ENCODE measurements at regions not wholly inside any gene's neighbourhood (a gene's known extent, or its start where the extent isn't known, plus 50 kb on each side); places are given as distances from the start of the nearest gene placed in this dataset.

DNA sequence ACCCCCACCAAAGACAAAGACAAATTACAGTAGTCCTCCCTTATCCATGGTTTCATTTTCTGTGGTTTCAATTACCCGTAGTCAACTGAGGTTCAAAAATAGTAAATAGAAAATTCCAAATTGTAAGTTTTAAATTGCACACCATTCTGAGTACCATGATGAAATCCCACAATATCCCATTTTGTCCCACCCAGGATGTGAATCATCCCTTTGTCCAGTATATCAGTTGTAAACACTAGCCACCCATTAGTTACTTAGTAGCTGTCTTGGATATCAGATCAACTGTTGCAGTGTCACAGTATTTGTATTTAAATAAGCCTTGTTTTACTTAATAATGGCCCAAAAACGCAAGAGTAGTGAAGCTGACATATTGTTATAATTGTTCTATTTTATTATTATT is 364.0 kb upstream of the ARID1B start:
- no peak for DNase-seq (ENCODE audit: low spot score)

GRCh38 chr6:156410649-156411048 is 366.5 kb upstream of the ARID1B start:
- DNase-seq (ENCODE audit: low spot score) = peak; percentile 27

DNA sequence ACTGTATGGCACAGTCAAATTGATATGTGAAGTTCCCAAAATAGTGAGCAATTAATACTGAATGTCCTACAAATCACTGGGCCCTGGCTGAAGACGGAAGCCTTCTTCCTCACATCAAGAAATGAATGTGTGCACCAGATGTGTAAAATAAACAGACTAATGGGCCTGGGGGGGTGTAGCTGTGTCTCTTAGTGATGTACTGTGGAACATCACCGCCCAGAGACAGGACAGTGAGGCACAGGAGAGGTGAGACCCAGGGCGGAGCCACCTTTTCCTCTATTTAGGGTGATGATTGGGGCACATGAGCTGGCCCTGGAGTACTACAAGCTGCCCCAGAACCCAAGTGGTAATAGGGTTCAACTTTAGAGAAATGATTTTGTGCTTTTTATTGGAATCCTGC is 368.5 kb upstream of the ARID1B start:
- DNase-seq (ENCODE audit: low spot score) = no peak

- no peak for DNase-seq (ENCODE audit: low spot score)
Measured at GRCh38 chr6:156407334-156407733, 369.8 kb upstream of the ARID1B start.

GRCh38 chr6:156406688-156407087 is 370.5 kb upstream of the ARID1B start:
- no peak for DNase-seq (ENCODE audit: low spot score)

DNA sequence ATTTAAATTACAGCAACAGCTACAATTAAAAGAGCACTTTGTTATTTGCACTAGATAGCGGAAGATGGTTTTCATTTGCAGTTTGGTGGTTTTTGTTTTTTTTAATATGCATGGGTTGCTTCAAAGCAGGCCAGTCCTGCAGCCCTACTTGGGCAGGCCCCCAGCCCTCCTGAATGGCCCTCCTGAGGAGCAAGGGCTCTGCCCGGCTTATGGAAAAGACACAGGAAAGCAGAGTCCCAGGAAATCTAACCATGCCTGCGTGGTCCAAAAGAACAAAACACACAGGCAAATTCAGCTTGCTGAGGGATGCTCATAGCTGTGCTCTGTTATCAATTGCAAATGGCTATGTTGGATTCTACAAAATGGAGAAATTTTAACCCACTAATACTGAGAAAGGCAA is 371.1 kb upstream of the ARID1B start:
- no peak for DNase-seq (ENCODE audit: low spot score)

- no peak for DNase-seq (ENCODE audit: low spot score)
Measured at GRCh38 chr6:156402628-156403027, 374.6 kb upstream of the ARID1B start.

- DNase-seq (ENCODE audit: low spot score) = no peak
Measured at GRCh38 chr6:156402227-156402626, 375.0 kb upstream of the ARID1B start.

DNA sequence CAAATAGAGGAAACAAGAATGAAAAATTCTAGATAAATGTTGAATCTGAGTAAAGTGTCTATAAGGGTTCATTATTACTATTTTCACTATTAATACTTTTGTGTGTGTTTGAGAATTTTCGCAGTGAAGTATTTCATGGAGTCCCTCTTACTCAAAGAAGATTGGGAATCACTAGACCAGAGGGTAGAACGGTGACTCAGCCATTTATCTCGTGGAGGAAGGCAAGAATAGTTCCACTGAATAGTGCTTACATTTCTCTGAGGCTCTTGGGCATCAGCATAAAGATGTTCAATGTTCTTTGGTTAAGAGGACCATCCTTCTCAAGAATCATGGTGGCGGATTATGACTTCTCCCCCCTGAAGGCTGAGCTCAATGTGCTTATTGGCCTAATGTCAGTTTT is 376.7 kb upstream of the ARID1B start:
- DNase-seq (ENCODE audit: low spot score) = no peak

GRCh38 chr6:156398966-156399365 is 378.2 kb upstream of the ARID1B start:
- no peak for DNase-seq (ENCODE audit: low spot score)

- DNase-seq (ENCODE audit: low spot score) = no peak
Measured at GRCh38 chr6:156398371-156398770, 378.8 kb upstream of the ARID1B start.

GRCh38 chr6:156396791-156397418 is 380.3 kb upstream of the ARID1B start:
- no peak for DNase-seq (ENCODE audit: low spot score)

- DNase-seq (ENCODE audit: low spot score) = peak; percentile 7
Measured at GRCh38 chr6:156396068-156396771, 381.0 kb upstream of the ARID1B start.

- peak; percentile 11 for DNase-seq (ENCODE audit: low spot score)
Measured at GRCh38 chr6:156395276-156395675, 381.9 kb upstream of the ARID1B start.

- no peak for DNase-seq (ENCODE audit: low spot score)
Measured at GRCh38 chr6:156392648-156393047, 384.5 kb upstream of the ARID1B start.

DNA sequence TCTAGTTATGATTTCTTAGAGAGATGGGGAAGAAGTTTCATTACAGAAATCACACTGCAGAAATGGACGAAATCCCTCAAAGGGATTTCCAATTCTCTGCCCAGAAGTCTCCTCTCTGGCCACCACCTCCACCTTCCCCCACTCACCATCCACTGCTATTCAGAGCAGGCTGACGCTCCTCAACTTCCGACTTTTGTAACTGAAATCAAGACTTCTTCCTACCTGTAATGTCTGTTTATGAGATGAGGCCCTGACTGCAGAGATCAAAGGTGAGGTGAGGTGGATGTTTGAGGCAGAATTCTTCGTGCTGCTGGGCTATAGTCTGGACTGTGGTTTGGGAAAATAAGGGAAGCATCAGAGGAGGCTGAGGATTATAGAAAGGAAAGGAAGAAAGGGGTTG is 385.2 kb upstream of the ARID1B start:
- no peak for DNase-seq (ENCODE audit: low spot score)

DNA sequence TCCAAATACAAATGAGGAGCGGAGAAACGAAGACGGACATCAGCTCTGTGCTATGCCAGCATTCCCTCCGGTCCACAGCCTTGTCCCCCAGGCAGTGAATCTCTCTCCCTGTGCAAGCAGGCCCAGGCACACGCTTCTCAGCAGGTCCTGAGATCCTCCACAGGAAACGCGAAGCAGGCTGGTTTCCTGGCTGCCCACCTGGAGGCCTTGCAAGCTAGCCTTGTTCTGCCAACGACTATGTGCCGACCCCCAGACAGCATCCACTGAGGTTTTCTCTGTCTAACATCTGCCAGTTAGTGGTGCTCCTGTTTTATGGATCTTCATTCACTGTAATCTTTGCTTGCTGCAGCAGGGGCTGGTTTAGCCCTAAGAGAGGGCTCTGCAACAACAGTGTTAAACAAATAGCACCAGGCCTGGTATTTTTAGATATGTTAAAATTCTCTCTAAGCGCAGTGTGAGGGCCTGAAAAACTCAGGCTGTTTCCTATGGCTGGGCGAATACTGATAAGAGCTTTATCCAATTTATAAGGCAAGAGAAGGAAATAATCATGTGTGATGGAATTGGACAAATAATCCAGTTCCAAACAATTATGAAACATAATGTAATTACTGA is 386.0 kb upstream of the ARID1B start:
- no peak for DNase-seq (ENCODE audit: low spot score)

DNA sequence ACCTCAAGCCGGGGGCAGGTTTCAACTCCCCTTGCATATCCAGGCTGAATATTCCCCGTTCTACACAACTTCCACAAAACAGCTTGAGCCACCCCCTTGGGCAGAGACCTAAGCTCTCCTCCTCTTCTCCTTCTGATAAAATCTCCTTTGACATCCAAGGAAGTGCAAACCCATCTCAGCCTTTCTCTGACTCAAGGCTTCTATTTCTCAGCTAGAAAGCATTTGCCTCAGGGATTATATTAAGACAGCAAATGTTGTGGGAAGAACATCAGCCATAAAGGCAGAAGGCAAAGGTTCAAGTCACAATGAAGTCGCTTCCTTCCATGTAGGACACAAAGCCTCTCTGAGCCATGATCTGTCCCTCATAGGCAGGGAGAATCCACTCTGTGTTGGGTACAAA is 386.6 kb upstream of the ARID1B start:
- no peak for DNase-seq (ENCODE audit: low spot score)

GRCh38 chr6:156389296-156389695 is 387.9 kb upstream of the ARID1B start:
- DNase-seq (ENCODE audit: low spot score) = no peak

GRCh38 chr6:156387472-156387871 is 389.7 kb upstream of the ARID1B start:
- DNase-seq (ENCODE audit: low spot score) = no peak

DNA sequence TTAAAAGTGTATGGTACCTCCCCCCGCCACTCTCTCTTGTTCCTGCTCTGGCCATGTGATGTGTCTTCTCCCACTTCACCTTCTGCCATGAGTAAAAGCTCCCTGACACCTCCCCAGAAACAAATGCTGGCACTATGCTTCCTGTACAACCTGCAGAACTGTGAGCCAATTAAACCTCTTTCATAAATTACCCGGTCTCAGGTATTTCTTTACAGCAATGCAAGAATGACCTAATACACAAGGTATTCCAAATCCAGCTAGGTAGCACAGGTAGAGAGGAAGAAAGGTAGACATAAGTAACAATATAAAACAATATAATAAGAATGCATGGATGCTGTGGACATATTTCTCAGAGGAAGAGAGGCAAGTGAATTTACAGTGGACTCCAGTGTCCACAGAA is 394.1 kb upstream of the ARID1B start:
- DNase-seq (ENCODE audit: low spot score) = no peak

GRCh38 chr6:156379392-156380289 is 397.5 kb upstream of the ARID1B start:
- no peak for DNase-seq (ENCODE audit: low spot score)

DNA sequence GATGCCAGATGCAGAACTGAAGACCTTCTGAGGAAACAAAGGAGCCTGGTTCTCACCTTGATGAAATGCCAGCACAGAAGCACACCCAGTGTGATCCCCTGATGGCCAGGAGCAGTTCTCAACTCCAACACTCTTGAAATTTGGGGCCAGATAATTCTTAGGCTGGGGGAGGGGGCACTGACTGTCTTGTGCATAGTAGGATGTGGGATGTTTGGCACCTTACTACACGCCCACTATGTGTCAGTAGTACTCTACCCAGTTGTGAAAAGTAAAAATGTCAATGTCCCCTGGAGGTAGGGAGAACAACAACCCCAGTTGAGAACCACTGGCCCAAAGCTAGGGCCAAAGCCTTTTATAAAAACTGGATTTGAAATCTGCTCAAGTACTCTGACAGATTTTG is 398.3 kb upstream of the ARID1B start:
- peak; percentile 20 for DNase-seq (ENCODE audit: low spot score)

Measured in NAMALWA (cell line).